Caki2 (cell line): ENCODE measurements at regions not wholly inside any gene's neighbourhood (a gene's known extent, or its start where the extent isn't known, plus 50 kb on each side); places are given as distances from the start of the nearest gene placed in this dataset.
A peak's percentile ranks its signal among the peaks of the same experiment; 100 is the strongest.

Experiments
- DNase-seq: peaks from one replicate; pipeline ENCODE4 v3.0.0-alpha.2; 2015; ENCODE audit warnings: low read depth
- in situ Hi-C: cut with HindIII; loops from 2 replicates; pipeline ENCODE4 v1.10.0; 2016; ENCODE audit warnings: low sequenced_read_pairs, low pct_unique_long_range_greater_than_20kb, mixed read lengths

GRCh38 chr20:6533351-6533750, 234.1 kb upstream of the BMP2 start:
- in situ Hi-C loops = no loop called here

GRCh38 chr20:6530779-6531315, 236.6 kb upstream of the BMP2 start:
- no peak for DNase-seq
- in situ Hi-C loops = no loop called here

More at GRCh38 chr20:6533351-6533750, 234.1 kb upstream of the BMP2 start:
- no peak for DNase-seq

- in situ Hi-C loops = no loop called here
- DNase-seq = no peak
Measured at GRCh38 chr20:6530254-6530653, 237.2 kb upstream of the BMP2 start.

- in situ Hi-C loops = no loop called here
- DNase-seq = no peak
Measured at GRCh38 chr20:6525447-6526303, 241.8 kb upstream of the BMP2 start.

GRCh38 chr20:6524305-6524704, 243.2 kb upstream of the BMP2 start:
- DNase-seq = peak; percentile 18
- in situ Hi-C loops = no loop called here

- DNase-seq = peak; percentile 60
- in situ Hi-C loops = no loop called here
Measured at GRCh38 chr20:6519556-6519955, 247.9 kb upstream of the BMP2 start.

- DNase-seq = no peak
- in situ Hi-C loops = no loop called here
Measured at GRCh38 chr20:6515261-6515660, 252.2 kb upstream of the BMP2 start.

GRCh38 chr20:6513599-6513998, 253.9 kb upstream of the BMP2 start:
- DNase-seq = no peak
- in situ Hi-C loops = no loop called here

- in situ Hi-C loops = no loop called here
Measured at GRCh38 chr20:6509374-6509773, 258.1 kb upstream of the BMP2 start.

GRCh38 chr20:6506906-6507305, 260.6 kb upstream of the BMP2 start:
- in situ Hi-C loops = no loop called here
- DNase-seq = peak; percentile 23

More at GRCh38 chr20:6509374-6509773, 258.1 kb upstream of the BMP2 start:
- no peak for DNase-seq

GRCh38 chr20:6504826-6505225, 262.7 kb upstream of the BMP2 start:
- in situ Hi-C loops = no loop called here
- DNase-seq = no peak

GRCh38 chr20:6504179-6504578, 263.3 kb upstream of the BMP2 start:
- no peak for DNase-seq
- in situ Hi-C loops = no loop called here

GRCh38 chr20:6502999-6503398, 264.5 kb upstream of the BMP2 start:
- no peak for DNase-seq

GRCh38 chr20:6502219-6502618, 265.3 kb upstream of the BMP2 start:
- DNase-seq = no peak
- in situ Hi-C loops = no loop called here

More at GRCh38 chr20:6502999-6503398, 264.5 kb upstream of the BMP2 start:
- in situ Hi-C loops = no loop called here

- DNase-seq = peak; percentile 75
- in situ Hi-C loops = no loop called here
Measured at GRCh38 chr20:6501061-6501460, 266.4 kb upstream of the BMP2 start.

GRCh38 chr20:6499566-6499965, 267.9 kb upstream of the BMP2 start:
- DNase-seq = no peak
- in situ Hi-C loops = no loop called here

- in situ Hi-C loops = no loop called here
- DNase-seq = no peak
Measured at GRCh38 chr20:6496874-6497273, 270.6 kb upstream of the BMP2 start.

- in situ Hi-C loops = no loop called here
Measured at GRCh38 chr20:6495907-6496306, 271.6 kb upstream of the BMP2 start.

GRCh38 chr20:6492271-6493055, 275.0 kb upstream of the BMP2 start:
- DNase-seq = peak; percentile 65

More at GRCh38 chr20:6495907-6496306, 271.6 kb upstream of the BMP2 start:
- no peak for DNase-seq

More at GRCh38 chr20:6492271-6493055, 275.0 kb upstream of the BMP2 start:
- in situ Hi-C loops = no loop called here
